GM18505 (cell line): ENCODE measurements at regions not wholly inside any gene's neighbourhood (a gene's known extent, or its start where the extent isn't known, plus 50 kb on each side); places are given as distances from the start of the nearest gene placed in this dataset.

ENCODE experiments used
- ATAC-seq: cut with Tn5 transposase; IDR thresholded peaks from one replicate; pipeline ENCODE4 v1.9.1; 2021; ENCODE audit not compliant: unreplicated experiment
- POLR2A ChIP-seq: IDR thresholded peaks from 4 replicates; pipeline ENCODE4 v1.6.1; 2011; ENCODE audit warnings: borderline replicate concordance; ENCODE audit not compliant: insufficient read depth, insufficient read length; ENCODE audit errors: extremely low read depth

DNA sequence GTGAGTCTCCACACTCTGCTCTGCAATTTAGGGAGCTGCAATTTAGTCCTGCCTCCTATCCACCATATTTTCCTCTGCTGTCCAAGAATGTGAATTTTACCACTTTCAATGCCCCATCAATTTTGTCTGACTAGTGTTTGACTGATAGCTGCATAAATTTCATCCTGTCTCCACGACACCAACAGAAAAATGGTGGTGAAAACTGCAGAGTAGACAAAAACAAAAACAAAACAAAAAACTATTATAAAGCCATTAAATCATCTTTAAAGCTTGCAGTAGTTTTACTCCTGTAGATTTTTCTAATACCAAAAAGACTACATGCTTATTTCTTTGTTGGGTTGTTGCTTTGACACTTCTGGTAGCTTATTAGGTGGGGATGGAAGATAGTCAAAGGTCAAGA lies 322.0 kb downstream of the PAX1 start:
- ATAC-seq: no peak
- no peak for TF ChIP-seq POLR2A

DNA sequence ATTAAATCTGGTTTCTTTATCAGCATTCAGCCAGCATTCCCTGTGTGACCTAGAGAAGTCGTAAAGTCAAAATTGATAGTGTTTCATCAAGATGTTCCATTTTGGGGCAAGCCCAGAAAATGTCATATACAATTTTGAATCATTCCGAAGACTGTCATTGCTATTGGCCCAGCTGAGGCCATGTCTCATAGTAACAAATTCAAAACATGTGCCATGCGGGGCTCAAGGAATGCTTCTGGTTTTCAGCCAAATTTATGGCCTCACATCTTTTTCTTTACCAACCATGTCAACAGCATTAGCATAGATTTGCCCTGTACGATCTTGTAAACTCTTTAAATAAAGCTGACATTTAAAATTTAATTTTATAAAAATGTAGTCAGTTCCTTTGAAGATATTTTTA lies 314.7 kb downstream of the PAX1 start:
- no peak for TF ChIP-seq POLR2A
- no peak for ATAC-seq

DNA sequence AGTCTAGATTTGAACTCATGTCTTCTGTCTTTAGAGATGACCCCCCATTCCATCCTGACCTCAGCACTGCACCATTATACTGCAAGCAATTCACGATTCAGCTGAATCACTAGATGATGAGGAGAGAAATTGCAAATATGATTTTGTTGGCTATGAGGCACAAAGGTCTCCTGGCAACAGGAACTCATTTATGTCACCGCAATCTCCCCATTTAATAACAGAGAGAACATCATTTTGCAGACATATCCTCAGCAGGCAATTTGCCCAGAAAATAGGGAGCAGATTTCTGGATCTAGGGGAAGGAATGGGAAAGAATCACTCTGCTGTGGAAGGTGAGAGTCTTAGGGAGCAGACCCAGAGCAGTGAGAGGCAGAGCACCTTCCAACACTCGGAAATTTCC lies 303.0 kb downstream of the PAX1 start:
- TF ChIP-seq POLR2A: no peak
- ATAC-seq: no peak

DNA sequence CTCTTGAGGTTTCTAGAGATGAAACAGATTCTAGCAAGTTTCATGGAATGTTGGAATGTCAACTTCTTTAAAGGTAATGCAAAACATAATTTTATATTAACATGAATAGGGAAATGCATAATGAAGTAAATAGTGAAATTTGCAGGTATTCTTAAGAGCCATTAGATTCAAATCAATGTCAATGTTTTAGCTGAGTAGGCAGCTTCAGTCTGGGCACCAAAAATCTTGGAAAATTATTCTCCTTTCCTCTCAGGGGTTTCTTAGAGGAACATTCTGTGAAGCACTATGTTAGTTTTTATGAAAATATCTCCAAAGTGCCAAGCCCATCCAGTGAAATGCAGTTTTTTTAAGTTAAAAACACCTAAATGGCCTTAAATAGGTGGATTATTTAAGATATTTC lies 300.8 kb downstream of the PAX1 start:
- TF ChIP-seq POLR2A: no peak
- ATAC-seq: no peak

DNA sequence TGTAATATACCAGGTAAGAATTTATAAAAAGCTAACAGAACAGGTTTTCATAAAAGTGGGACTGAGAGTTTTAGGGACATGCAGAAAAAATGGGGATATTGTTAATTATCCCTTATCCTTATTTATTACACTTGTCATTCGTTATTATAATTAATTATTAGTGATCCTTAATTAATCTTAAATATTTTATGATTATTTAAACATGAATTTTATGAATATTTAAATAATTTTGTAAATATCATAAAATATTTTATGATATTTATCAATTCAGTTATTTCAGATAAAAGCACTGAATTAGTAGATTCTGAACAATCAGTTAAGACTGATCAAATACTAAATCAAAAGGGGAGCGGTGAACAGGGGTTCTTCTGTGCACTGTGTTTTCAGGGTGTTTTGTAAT lies 300.1 kb downstream of the PAX1 start:
- no peak for TF ChIP-seq POLR2A
- ATAC-seq: no peak

DNA sequence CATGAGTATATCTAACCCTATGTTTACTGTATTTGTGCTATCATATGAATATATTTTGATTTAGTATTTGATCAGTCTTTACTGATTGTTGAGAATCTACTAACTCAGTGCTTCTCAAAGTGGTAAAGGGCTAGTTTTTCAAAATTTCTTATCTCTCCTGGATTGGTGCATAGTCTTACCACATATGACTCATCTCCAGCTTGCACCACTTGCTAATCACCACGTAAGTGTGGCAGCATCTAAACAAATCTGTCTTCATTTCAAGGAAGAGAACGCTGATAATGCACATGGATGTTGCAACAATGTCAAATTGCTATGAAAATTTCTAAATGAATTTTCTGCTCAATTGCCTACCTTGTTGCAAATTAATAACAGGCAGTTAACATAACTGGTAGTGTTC lies 299.5 kb downstream of the PAX1 start:
- no peak for ATAC-seq
- no peak for TF ChIP-seq POLR2A

DNA sequence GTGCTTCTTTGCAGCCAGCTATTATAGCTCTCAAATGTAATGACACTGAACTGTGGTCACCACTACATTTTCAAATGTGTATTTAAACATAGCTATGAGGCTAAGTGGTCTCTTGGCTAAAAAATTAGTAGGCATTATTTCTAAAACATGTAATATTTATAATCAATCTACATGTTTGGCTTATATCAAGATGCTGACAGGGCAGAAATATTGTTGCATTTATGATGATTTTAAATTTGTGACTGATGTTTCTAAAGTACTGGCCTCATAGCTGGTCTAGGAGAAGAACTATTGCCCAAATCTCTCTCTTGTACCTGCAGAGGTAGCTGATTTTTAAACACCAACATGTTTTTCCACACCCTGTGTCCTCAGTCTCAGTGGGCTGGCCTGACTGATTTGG lies 298.2 kb downstream of the PAX1 start:
- TF ChIP-seq POLR2A: no peak
- no peak for ATAC-seq

DNA sequence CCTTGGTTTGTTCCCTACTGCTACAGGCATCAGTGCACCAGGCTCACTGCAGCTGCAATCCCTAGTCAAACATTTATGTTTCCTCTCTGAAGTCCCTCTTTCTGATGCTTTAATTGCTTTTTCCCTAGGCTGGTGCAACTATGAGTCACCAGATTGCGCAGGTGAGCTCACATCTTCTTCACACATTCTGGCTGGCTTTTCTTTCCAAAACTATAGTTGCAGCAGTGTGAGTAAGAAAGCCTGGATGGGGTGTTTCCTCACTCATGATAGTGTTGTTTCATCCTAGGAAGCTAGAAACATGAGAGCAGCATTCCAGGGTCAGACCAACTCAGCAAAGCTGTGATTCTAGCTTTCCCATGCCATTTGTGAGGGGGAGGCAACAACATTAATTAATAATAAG lies 296.4 kb downstream of the PAX1 start:
- ATAC-seq: no peak

DNA sequence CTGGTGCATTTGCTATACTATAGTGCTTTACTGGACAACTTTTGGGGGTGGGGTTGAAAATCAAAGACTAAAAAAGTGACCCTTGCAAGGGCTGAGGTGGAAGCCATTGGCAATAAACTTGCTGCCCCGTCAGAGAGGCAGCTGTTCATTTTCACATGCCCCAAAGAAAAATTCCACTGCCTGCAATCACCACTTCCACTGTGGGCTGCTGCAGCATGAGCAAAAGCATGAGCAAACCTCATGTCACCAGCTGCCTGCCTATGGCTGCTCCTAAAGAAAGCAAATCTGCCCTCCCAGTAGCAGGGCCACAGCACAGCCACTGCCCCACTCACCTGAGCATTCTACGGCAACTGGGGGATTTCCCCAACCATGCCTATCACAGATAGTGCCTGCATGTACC lies 290.0 kb downstream of the PAX1 start:
- no peak for ATAC-seq
- no peak for TF ChIP-seq POLR2A

More for the DNA sequence above, 296.4 kb downstream of the PAX1 start:
- no peak for TF ChIP-seq POLR2A

DNA sequence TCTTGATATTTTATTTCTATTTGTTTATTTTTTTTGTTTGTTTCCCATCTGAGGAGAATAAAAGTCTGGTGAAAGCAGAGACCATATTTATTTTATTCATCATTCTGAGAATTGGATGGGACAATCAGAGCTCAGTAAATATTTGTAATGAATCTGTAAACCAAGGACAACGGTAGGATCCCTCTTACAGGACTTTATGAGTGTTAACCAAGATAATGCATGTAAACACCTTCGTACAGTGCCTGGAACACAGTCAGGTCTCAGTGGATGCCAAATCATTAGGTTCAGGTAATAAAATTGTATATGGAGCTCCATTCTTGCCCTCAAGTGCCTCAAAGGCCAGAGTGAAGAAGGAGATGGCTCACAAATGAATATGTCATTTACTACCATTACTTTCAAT lies 288.7 kb downstream of the PAX1 start:
- no peak for ATAC-seq
- no peak for TF ChIP-seq POLR2A

DNA sequence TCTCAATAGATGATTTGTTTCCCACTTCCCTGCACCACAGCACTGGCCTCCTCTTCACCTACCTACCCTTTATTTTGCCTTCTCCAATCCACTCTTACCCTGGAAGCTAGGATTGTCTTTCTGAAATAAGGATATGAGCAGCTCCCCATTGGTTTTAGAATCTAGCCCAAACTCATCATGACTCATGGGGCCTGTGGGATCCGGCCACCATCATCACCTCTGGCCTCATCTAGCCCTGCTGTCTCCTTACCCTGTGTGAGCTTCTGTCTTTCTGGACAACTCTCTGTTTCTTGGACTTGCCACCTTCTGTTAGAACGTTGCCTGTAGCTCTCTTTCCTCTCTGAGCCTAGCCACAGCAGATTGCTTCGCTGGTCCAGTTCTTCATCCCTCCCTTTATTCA lies 277.1 kb downstream of the PAX1 start:
- no peak for ATAC-seq
- no peak for TF ChIP-seq POLR2A

DNA sequence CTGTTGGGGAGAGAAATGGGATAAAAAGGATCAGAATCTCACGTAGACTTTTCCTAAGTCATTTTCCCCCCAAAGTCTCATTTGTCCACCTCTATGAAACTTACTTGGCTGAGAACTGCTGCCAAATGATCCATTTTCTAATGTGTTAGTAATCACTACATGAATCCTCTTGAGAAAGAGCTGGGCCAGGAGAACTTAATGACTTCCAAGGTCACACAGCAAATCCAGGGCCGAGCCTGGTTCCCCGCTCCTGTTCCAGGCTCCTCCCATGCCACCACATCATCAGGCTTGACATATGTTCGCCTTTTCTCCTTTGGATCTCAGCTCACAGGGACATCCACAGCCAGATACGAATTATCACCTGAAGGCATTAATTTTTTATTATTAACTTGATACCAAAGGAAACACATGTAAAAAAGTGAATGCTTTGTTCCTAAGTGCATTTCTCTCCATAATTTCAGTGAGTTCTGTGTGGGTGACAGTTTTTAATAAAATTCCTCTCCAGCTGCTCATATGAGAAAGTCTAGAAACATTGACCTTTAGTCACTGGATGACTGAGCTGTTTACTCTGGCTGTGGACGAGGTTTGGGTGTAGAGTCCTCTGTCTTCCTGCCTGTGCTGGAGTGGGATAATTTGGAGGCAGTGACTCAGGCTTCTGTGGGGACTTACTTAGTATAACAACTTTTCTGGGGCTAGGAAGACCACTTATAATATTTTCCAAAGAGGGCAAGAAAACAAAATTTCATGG lies 276.3 kb downstream of the PAX1 start:
- no peak for TF ChIP-seq POLR2A
- no peak for ATAC-seq

DNA sequence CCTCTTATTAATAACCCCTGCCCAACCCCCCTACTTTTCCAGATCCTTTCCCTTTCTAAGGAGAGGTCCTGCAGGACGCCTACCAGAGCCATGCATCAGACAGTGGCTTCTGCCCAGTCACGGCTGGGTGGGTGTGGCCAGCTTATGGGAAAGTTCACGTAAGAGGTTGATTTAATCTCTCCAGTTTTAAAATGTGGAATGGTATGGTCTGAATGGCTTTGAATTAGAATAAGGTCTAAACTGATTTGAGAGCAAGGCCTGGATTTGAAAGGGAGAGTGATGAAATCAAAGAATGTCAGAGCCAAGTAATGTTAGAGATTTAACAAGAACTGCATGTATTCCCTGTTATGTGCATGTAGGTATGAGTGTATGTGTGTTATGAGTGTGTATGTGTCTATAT lies 275.7 kb downstream of the PAX1 start:
- no peak for ATAC-seq
- TF ChIP-seq POLR2A: no peak

DNA sequence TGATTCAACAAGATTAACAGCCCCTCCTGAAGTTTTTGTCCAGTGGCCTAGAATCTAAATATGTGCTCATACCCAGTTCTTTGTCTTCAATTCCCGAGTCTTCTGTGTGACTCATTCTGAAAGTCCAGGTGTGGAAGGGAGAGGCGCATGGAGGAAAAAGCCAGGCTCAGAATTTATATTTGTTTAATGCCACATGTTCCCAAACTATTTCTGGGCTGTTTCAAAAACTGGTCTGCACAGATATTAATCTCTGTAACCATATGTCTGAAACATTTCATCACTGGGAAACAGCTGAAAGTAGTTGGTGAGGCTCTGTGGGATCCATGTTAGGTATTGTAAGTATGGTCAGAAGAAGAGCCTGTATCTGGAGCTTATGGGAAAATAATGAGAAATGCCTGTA lies 266.0 kb downstream of the PAX1 start:
- ATAC-seq: no peak
- TF ChIP-seq POLR2A: no peak

DNA sequence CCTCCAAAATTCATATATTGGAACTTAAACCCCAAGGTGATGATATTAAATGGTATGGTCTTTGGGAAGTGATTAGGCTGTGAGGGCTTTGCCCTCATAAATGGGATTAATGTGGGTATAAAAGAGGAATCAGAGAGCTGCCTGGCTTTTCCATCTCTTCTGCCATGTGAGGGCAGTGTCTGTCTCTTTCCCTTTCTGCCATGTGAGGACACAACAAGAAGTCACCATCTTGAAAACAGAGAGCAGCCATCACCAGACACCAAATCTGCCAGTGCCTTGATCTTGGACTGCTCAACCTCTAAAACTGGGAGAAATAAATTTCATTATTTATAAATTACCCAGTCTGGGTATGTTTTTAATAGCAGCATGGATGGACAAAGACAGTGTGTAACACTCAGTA lies 263.0 kb downstream of the PAX1 start:
- ATAC-seq: no peak
- no peak for TF ChIP-seq POLR2A
